ENCODE measurements at regions not wholly inside any gene's neighbourhood (a gene's known extent, or its start where the extent isn't known, plus 50 kb on each side); places are given as distances from the start of the nearest gene placed in this dataset.

DNA sequence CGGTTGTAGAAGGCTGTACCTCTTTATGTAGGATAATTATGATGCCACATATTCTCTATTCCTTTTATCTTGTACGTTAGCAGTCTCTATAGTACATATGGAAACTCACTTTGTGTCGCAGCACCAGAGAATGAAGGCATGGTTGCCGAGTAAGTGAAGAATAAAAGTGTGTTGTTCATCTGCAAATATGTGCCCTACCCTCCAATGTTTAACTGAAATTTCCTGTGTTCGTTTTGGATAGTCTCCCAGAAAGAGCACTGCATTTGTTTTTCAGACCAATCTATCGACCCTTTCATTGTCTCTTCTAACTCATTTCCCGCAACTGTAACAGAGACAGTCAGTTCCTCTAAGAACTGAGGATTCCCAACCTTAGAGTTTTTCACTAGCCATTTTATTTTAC is 592.8 kb downstream of the TUSC7 start:
- intact Hi-C loops (cut with DNase I) = no loop called here
- DNase-seq (ENCODE audit: low spot score) (no peak), ATAC-seq (no peak)

DNA sequence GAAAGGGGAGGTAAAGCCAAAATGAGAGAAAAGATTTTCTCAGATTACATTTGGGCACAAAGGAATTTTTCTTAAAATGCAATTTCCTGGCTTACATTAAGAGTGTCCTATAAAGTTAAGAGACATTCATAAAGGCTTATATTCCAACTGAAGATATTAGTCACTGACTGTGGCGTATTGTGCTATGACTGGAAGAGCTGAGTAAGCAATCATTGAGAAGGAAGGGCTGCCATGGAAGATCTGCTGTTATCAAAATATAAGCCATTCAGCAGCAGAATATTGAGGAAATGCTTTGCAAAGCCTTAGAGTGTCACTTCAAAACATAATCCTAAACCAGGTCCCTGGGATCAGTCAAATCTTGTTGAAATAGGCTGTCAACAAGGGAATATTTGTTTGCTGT is 593.9 kb downstream of the TUSC7 start:
- ATAC-seq = no peak
- intact Hi-C loops (cut with DNase I) = no loop called here

DNA sequence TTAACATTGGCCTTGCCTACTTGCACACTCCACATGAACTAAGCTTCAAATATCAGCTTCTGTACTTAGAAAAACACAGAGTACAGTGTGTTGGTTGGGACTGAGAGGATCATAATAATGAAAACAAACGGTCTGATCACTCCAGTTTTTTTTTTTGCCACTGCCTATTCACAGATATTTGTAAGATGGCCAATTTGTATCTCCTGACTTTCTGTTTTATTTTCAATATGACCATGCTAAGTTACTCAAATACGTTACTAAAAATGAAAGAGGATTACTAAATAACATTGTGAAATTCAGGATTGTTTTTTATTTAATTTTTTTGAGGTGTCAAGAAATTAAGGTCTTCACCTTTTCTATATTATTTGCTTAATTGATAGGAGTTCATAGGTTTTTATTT is 595.1 kb downstream of the TUSC7 start:
- DNase-seq (ENCODE audit: low spot score) = no peak
- no peak for ATAC-seq

More for the DNA sequence above, 593.9 kb downstream of the TUSC7 start:
- no peak for DNase-seq (ENCODE audit: low spot score)

DNA sequence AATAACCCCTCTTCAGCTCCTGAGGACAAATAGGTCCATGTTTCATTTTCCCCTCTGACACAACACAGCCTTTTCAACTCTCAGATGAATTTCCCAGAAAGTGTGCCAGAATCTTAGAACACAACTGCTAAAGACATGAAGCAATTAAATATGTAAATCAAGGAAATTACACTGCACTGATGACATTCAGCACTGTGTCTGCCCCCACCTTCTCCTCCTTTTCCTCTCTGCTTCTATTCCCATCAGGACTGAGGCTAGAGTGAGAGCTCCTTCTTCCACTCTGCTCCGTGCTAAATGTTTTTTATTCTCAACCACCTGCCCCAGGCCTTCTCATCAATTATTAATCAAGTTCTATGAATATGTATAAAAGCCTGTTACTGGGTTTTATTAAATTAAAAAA is 596.1 kb downstream of the TUSC7 start:
- DNase-seq (ENCODE audit: low spot score) (no peak), ATAC-seq (no peak)
- intact Hi-C loops (cut with DNase I) = no loop called here

More for the DNA sequence above, 595.1 kb downstream of the TUSC7 start:
- intact Hi-C loops (cut with DNase I) = no loop called here

DNA sequence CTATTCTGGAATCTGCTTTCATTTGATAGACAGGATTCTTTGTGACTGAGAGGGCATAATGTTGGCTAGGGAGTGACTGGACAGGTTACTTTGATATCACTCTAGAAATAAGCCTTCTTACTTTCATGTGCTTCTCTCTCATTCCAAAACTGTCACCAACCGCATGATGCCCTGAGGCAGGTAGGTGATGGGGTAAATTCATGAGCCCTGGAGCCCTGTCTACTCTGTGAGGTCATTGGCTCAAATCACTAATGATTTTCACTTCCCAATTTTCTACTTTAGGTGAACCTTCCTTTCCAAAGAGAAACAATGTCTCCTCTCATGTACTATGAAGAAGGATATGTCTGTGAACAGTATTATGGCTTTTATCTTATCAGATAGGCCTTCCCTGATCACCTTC is 596.7 kb downstream of the TUSC7 start:
- intact Hi-C loops (cut with DNase I) = no loop called here
- ATAC-seq (no peak), DNase-seq (ENCODE audit: low spot score) (no peak)

DNA sequence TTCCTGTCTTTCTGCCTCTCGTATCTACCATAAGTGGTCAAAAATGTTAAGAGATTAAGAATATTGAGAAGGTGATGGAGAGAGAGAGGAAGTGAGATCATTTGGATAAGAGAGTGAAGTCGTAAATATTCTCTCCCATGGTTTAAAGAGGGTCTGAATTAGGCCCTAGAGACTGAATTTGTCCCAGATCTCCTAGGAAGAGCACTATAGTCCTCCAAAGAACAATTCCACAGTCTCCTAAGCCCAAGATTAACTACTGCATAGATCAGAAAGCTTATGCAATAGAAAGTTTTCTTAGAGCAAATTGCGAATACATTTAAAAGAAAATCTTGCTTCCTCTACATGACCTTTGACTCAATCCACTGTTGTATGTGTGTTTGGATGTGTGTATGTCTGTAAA is 598.8 kb downstream of the TUSC7 start:
- no peak for DNase-seq (ENCODE audit: low spot score)
- intact Hi-C loops (cut with DNase I) = no loop called here
- no peak for ATAC-seq

DNA sequence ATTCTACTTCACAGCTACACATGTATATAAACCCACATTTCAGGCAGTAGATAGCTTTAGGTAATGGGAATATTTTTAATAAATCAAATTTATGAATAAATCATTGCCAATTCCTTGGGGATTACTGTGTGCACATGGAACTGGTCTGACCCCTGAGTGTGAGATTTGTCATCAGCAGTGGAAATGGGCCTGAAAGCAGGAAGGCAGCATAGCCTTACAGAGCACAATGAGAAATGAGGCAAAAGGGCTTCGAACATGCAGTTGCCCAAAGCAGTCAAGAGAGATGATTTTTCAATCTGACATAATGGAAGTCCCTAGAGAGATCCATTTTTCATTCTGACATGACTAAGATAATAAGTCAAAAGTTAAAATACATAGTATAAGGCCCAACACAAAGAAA is 599.2 kb downstream of the TUSC7 start:
- ATAC-seq = no peak
- no peak for DNase-seq (ENCODE audit: low spot score)
- intact Hi-C loops (cut with DNase I) = no loop called here

DNA sequence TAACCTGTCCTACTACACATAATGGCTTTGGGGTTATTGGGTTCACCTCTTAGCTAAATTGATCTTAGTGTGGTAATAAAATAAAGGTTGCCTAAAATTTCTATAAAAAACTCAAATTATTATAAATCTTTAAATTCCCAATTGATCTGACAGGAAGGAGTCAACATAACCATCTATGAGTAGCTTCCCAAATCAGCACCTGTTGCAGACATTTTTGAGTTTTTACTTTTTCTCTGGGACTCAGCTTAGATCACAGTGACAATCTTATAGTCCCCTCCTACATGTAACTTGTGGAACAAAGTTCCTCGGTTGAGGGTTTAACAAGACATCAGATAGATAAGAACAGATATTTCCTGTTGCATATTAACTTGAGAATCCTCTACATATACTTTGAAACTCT is 601.0 kb downstream of the TUSC7 start:
- intact Hi-C loops (cut with DNase I) = no loop called here
- DNase-seq (ENCODE audit: low spot score) (no peak), ATAC-seq (no peak)

DNA sequence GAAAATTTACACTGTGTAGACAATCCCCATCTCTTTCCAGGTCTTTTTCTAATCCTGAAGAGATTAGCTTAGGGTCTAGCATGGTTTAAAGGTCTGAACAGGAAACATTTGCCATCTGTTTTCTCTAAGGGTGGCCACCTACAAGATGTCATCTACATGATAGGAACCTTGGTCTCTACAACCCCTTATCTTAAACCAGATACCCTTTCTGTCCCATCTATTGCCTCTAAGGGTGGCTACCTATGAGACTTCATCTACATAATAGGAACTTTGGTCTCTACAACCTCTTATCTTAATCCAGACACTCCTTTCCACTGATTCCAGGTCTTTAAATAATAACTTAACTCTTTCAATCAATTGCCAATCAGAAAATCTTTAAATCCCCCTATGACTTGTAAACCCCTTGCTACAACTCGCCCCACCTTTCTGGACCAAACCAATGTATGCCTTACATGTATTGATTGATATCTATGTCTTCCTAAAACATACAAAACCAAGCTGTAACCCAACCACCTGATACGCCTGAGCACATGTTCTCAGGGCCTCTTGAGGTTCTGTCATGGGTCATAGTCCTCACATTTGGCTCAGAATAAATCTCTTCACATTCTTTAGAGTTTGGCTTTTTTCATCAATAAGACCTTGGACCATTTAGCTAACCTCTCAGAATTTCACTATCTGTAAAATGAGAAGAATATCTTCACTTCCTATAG is 605.0 kb downstream of the TUSC7 start:
- intact Hi-C loops (cut with DNase I) = no loop called here
- ATAC-seq = no peak

DNA sequence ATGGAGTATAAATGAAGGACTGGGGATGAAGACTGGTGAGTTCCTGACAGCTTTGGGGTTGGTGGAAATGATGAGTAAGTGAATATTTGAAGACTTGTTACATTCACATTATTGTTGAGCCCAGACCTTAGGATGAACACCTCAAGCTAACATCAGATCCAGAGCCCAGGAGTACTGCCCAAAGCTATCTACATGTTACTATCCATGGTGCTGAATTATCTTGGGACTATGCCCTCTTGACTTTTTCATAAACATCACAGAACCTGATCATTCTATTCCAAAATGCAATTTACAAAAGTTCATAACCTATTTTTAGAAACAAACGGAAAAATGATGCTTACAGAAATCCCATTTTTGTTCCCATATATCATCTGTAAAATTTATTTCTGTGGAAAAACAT is 613.3 kb downstream of the TUSC7 start:
- intact Hi-C loops (cut with DNase I) = no loop called here
- DNase-seq (ENCODE audit: low spot score) = no peak
- no peak for ATAC-seq

More for the DNA sequence above, 605.0 kb downstream of the TUSC7 start:
- DNase-seq (ENCODE audit: low spot score) = no peak

DNA sequence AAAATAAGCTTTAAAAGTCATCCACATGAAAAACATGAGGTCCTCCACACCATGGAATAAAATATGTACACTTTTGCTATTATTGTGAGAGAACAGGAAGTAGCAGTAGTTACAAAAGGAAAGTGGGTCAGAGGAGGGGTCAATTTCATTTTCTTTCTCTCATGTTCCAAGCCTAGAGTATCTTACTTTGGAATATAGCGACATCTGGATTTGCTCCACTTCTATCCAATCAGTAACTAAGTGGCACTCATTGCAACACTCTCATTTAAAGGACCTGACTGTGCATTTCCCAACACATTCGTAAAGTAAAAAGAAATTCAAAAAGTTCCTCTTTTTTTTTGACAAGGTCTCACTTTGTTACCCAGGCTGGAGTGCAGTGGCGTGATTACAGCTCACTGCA is 637.3 kb downstream of the TUSC7 start:
- ATAC-seq (peak; percentile 32), DNase-seq (ENCODE audit: low spot score) (no peak)
- intact Hi-C loops (cut with DNase I) = no loop called here

DNA sequence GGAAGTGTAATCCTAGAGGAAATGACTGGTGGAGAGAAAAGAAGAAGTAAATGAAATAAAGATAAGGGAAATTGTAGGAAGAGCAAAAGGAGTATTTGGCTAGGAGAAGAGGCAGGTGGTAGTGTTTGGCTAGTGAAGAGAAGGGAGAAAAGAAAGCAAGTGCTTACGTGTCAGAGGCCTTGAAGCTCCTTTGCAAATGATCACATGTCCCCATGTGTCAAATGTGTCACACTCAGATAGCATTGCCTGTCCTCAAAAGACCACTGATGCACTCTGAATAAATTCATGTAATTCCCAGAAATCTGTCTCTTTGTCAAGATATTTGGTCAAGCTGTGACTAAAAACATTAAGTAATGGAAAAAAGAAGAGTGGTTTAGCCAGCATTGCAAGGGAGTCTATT is 639.3 kb downstream of the TUSC7 start:
- no peak for ATAC-seq
- DNase-seq (ENCODE audit: low spot score) = no peak
- intact Hi-C loops (cut with DNase I) = no loop called here

DNA sequence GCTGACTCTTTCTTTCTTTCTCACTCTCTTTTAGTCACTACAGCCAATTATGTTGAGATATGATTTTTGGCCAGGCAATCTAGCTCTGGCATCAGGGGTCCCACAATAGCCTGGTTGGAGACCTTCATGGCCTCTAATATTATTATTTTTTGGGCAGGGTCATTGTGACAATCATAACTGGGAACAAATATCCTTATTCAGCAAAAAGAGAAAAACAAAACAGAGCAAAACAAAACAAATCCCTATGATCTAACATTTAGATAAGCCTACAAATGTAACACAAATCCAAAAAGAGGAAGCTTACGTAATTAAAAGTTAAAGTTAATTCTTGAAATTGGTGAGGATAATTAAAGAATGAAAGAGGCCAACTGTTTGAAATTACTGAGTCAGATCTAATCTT is 640.0 kb downstream of the TUSC7 start:
- DNase-seq (ENCODE audit: low spot score) = no peak
- intact Hi-C loops (cut with DNase I) = no loop called here
- ATAC-seq = no peak

DNA sequence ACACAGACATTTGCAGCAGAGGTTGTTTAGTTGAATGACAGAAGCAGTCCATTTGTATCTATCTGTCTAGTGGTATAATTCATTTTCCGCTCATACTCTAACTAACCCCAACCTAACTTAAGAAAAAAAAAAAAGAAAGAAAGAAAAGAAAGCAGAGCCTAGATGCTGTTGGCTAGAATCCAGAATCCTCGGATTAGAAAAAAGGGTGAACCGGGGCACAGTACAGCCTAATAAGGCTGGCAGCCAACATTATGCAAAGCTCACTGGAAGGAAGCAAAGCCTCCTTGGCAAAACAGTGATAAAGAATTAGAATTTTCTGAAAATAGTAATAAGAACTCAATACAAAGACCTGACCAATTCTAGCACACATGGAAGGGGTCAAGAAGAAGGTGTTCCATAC is 640.8 kb downstream of the TUSC7 start:
- DNase-seq (ENCODE audit: low spot score) (no peak), ATAC-seq (no peak)
- intact Hi-C loops (cut with DNase I) = no loop called here

DNA sequence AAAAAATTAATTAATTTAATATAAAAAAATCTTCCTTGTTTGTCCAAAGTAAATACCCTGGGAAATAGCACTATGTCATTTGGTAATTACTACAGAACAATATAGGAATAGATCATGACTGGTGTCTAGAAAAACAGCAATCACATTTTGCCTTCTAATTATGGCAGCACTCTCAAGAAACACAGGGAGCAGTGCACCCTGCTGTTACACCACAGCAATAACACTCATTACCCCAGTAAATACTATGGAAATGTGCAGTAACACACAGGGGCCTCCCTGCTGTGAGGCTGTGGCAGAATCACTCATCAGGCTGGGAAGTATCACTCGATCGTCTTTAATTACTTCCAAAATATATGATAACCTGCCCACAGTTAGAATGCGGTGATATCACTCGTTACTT is 646.0 kb downstream of the TUSC7 start:
- ATAC-seq = no peak
- no peak for DNase-seq (ENCODE audit: low spot score)
- intact Hi-C loops (cut with DNase I) = no loop called here

DNA sequence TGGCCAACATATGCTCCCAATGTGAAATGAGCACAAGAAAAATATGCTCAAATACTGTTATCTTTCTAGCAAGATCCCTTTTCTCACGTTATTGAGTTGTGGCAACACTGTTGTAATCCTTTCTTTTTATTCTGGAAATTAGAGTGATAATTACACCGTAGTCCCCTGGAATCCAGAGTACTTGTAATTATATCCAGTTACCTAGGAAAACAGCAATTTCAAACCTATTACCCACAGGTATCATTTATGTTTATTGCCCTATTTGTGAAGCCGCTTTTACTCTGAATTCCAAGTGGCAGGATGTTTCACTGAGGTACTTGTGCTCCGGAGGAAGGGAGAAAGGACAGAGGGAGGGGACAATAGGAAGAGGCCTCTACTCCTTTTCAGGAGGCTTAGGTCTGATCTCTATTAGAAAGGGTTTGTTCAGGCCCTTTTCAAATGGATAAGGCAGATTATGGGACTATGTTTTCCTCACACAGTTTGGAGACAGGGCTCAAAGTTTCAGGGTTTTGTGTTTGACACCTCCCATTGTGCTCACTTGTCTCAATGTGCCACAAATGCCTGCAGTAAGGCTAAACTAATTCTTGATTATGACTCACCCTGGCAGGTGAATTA is 646.6 kb downstream of the TUSC7 start:
- DNase-seq (ENCODE audit: low spot score) (no peak), ATAC-seq (no peak)
- intact Hi-C loops (cut with DNase I) = no loop called here

DNA sequence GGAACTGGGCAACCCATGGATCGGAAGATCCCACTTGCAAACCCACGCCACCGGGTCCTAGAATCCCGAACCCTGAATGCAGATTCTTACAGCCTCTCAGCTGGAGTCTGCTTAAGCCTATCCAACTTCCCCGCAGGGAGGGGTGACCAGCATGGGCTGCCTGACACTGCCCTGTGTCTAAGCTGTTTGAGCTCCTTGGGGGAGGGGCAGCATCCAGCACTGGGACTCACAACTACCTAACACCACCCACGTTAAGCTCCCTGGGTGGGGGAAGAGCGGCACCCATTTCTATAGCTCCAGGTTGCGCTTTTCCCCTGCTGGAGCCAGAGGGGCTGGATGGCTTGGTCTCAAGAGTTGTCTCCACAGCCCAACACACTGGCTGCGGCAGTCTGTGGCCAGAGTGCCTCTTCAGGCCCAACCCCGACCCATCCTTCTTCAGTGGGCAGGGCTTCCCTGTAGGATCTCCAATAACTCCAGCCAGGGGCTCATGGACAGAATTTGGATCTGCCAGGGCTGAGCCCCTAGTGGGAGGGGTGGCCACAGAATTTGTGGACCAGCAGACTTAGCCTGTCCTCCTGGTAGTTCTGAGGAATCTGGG is 649.2 kb downstream of the TUSC7 start:
- DNase-seq (ENCODE audit: low spot score) = no peak
- intact Hi-C loops (cut with DNase I) = no loop called here
- no peak for ATAC-seq

DNA sequence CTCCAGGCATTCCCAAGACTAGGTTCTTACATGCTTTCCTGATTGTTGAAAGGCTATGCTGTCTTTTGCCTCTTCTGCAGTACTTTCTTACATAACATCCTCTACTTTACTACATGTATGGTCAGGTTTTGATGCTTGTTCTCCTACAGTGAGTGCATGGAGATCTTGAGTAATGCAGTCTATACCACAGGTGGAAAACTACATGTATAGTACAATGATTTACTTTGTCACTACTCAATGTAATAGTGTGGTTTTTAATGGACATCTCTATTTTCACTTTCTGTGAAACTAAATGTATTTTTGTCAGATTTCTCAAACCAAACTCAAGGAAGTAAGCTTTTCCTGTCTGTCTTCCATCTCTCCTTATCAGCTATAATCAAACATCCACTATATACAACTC is 657.0 kb downstream of the TUSC7 start:
- DNase-seq (ENCODE audit: low spot score) = no peak
- intact Hi-C loops (cut with DNase I) = no loop called here
- no peak for ATAC-seq

DNA sequence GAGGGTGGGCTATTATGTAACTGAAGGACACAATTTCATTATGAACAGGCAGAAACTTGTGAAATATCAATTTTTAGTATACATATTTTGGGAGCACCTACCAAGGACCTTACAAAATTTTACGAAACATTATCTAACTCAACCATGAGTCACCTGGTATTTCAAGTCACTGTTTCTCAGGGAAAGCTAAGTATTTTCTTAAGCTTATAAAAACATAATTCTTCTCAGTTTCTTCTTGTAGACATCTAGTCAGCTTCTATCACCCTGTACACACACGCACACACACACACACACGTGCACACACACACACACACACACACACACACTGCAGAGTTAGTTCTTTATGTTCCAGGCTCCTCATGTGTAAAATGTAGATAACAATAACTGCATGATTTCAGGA is 658.3 kb downstream of the TUSC7 start:
- ATAC-seq (no peak), DNase-seq (ENCODE audit: low spot score) (no peak)
- intact Hi-C loops (cut with DNase I) = no loop called here

DNA sequence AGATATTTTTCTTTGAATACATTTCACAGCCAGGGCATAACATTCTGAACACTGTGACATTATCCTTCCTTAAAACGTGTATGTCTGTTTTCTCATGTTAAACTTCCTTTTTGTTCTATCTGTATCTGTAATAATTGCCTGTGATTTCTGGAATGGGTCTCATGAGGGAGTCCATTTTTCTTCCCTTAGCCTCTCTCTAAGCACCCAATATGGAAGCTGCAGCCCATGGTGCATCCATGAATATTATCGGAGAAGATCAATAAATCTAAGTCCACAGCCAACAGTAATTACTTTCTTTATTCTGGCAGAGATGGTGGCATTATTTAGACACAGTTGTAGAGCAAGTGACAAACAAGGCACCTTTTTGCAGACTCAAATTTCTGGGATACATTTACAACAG is 671.1 kb downstream of the TUSC7 start:
- intact Hi-C loops (cut with DNase I) = no loop called here
- DNase-seq (ENCODE audit: low spot score) (no peak), ATAC-seq (no peak)

DNA sequence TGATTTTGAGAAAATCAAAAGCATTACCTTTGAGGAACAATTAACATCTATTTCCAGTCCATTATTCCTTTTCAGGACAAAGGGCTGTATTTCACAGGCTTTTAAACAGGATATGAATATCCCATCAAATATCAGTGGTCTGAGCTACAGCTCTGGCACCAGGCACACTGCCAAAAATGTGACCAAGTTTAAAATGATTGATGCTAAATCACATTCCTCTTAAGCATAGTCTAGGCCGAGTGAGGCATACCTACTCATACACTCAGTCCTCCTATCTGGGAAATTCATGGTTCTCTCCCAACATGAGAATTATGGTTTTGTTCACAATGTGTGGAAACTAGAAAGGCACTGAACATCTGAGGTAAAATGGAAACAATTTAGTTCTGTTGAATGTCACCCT is 683.5 kb downstream of the TUSC7 start:
- ATAC-seq = no peak
- intact Hi-C loops (cut with DNase I) = no loop called here
- no peak for DNase-seq (ENCODE audit: low spot score)

All from sciatic nerve (tissue), 2 donors.